ENCODE measurements at regions not wholly inside any gene's neighbourhood (a gene's known extent, or its start where the extent isn't known, plus 50 kb on each side); places are given as distances from the start of the nearest gene placed in this dataset.

GRCh38 chrX:68947882-68948605, 119.2 kb downstream of the EFNB1 start:
- DNase-seq (ENCODE audit: low read depth in 3 of 3), result no peak

- DNase-seq (ENCODE audit: low read depth in 3 of 3), result no peak
Observed at GRCh38 chrX:68945603-68946228, 116.9 kb downstream of the EFNB1 start.

GRCh38 chrX:68945081-68945602, 116.3 kb downstream of the EFNB1 start:
- no peak for DNase-seq (ENCODE audit: low read depth in 3 of 3)

- DNase-seq (ENCODE audit: low read depth in 3 of 3), result no peak
Observed at GRCh38 chrX:68944211-68944610, 115.4 kb downstream of the EFNB1 start.

GRCh38 chrX:68942840-68943239, 114.0 kb downstream of the EFNB1 start:
- DNase-seq (ENCODE audit: low read depth in 3 of 3), result no peak

- no peak for DNase-seq (ENCODE audit: low read depth in 3 of 3)
Observed at GRCh38 chrX:68942104-68942503, 113.3 kb downstream of the EFNB1 start.

GRCh38 chrX:68941385-68941952, 112.6 kb downstream of the EFNB1 start:
- DNase-seq (ENCODE audit: low read depth in 3 of 3), result no peak

- no peak for DNase-seq (ENCODE audit: low read depth in 3 of 3)
Observed at GRCh38 chrX:68940601-68941000, 111.8 kb downstream of the EFNB1 start.

GRCh38 chrX:68939868-68940267, 111.0 kb downstream of the EFNB1 start:
- no peak for DNase-seq (ENCODE audit: low read depth in 3 of 3)

- no peak for DNase-seq (ENCODE audit: low read depth in 3 of 3)
Observed at GRCh38 chrX:68938244-68939004, 109.6 kb downstream of the EFNB1 start.

- DNase-seq (ENCODE audit: low read depth in 3 of 3), result no peak
Observed at GRCh38 chrX:68937581-68937980, 108.8 kb downstream of the EFNB1 start.

- no peak for DNase-seq (ENCODE audit: low read depth in 3 of 3)
Observed at GRCh38 chrX:68936608-68937007, 107.8 kb downstream of the EFNB1 start.

- no peak for DNase-seq (ENCODE audit: low read depth in 3 of 3)
Observed at GRCh38 chrX:68936126-68936525, 107.3 kb downstream of the EFNB1 start.

- DNase-seq (ENCODE audit: low read depth in 3 of 3), result no peak
Observed at GRCh38 chrX:68935362-68935761, 106.5 kb downstream of the EFNB1 start.

- DNase-seq (ENCODE audit: low read depth in 3 of 3), result no peak
Observed at GRCh38 chrX:68934922-68935321, 106.1 kb downstream of the EFNB1 start.

GRCh38 chrX:68934421-68934820, 105.6 kb downstream of the EFNB1 start:
- DNase-seq (ENCODE audit: low read depth in 3 of 3), result no peak

GRCh38 chrX:68932611-68933010, 103.8 kb downstream of the EFNB1 start:
- no peak for DNase-seq (ENCODE audit: low read depth in 3 of 3)

- no peak for DNase-seq (ENCODE audit: low read depth in 3 of 3)
Observed at GRCh38 chrX:68931345-68931744, 102.5 kb downstream of the EFNB1 start.

GRCh38 chrX:68930542-68931317, 101.9 kb downstream of the EFNB1 start:
- DNase-seq (ENCODE audit: low read depth in 3 of 3), result no peak

- DNase-seq (ENCODE audit: low read depth in 3 of 3), result no peak
Observed at GRCh38 chrX:68929332-68930150, 100.7 kb downstream of the EFNB1 start.

GRCh38 chrX:68928401-68928800, 99.6 kb downstream of the EFNB1 start:
- no peak for DNase-seq (ENCODE audit: low read depth in 3 of 3)
